ENCODE measurements at regions not wholly inside any gene's neighbourhood (a gene's known extent, or its start where the extent isn't known, plus 50 kb on each side); places are given as distances from the start of the nearest gene placed in this dataset.

DNA sequence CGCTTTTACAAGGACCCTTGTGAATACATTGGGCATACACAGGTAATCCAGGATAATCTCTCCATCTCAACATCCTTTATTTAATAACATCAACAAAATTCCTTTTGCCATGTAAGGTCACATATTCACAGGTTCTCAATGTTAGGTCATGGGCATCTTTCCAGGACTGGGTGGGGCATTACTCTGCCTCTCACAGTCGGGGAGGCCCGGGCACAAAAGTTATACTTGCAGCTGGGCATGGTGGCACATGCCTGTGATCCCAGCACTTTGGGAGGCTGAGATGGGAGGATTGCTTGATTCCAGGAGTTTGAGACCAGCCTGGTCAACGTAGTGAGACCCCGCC, 93.7 kb upstream of the AP1S2 start:
- peaks cover 6% of the 10 kb centered on the region for H3K4me1 ChIP-seq (ENCODE audit: low read depth)
- DNase-seq (ENCODE audit: low read depth in 1 of 2, low spot score in 1 of 2): no peak
- H3K4me3 ChIP-seq: no peak overlapping the region
- H3K9me3 ChIP-seq (ENCODE audit: low read depth): no peaks in the 10 kb centered on the region
- no peak for TF ChIP-seq CTCF (IDR thresholded peaks at IDR 0.05; ENCODE audit: low read depth, low read length)
- H3K36me3 ChIP-seq: no peaks in the 10 kb centered on the region
- H3K27ac ChIP-seq: no peak overlapping the region
- no peaks in the 10 kb centered on the region for H3K27me3 ChIP-seq

DNA sequence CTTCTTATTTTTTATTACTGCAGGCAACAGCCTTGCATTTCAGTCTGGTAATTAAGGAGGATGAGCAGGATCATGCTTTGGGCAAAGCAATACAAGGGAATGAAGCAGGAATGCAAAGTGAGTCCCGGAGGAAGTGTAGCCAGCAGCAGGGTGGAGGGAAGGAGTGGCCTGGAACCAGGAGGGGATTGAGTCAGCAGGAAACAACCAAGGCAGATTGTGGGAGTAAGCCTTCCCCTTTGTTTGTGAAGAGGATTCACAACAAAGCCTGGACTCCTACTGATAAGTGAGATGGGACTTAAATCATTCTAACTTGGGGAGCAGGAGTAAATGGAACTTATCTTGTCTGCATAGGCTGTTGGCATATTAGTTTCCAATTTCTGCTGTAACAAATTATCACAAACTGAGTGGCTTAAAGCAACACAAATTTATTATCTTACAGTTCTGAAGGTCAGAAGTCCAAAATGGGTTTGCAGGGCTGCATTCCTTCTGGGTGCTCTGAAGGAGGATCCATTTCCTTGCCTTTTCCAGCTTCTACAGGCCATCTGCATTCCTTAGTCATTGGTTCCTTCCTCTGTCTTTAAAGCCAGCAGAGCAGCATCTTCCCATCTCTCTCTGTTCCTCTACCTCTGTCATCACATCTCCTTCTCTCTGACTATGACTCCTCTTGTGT, 93.2 kb upstream of the AP1S2 start:
- H3K27me3 ChIP-seq: no peaks in the 10 kb centered on the region
- H3K9me3 ChIP-seq (ENCODE audit: low read depth): no peaks in the 10 kb centered on the region
- no peak overlapping the region for H3K27ac ChIP-seq
- TF ChIP-seq CTCF (IDR thresholded peaks at IDR 0.05; ENCODE audit: low read depth, low read length): no peak
- H3K4me3 ChIP-seq: no peak overlapping the region
- H3K36me3 ChIP-seq: no peaks in the 10 kb centered on the region
- peak in 1 of 2 donors; percentile 61 for DNase-seq (ENCODE audit: low read depth in 1 of 2, low spot score in 1 of 2)
- H3K4me1 ChIP-seq (ENCODE audit: low read depth): peaks cover 6% of the 10 kb centered on the region

DNA sequence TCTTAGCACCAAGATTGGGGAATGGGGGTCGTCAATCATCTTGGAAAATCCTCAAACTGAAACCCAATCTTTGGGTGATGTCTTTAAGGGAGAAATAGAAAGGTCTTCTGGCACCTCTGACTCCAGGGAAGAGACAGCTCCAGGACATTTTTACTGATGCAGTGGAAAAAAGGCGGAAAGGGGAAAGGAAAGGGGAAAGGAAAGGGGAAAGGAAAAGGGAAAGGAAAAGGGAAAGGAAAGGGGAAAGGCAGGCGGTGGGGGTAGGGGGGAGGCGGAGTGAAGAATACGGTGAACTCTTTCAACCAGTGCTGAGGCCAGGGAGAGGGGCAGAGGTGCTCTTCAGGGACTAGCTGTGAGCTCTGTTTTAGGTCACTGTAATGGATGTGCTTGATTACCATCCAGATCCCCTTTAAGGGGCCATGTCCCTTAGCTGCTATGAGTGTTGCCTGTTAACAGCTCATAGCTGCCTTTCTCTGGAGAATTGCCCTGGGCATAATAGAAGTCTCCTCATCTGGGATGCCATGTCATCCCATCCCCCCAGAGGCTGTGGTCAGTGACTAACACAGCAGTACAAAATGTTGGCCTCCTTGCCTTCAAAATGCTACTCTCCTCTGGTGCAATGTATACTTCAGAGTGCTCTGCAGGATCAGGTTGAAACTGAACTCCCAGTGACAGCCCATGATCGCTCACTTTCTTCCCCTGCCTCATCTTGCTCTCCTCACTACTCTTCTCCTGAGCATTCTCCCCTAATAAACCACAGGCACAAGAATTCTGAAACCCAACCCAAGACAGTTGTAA, 92.4 kb upstream of the AP1S2 start:
- TF ChIP-seq CTCF (IDR thresholded peaks at IDR 0.05; ENCODE audit: low read depth, low read length): no peak
- peak in 1 of 2 donors; percentile 75 for DNase-seq (ENCODE audit: low read depth in 1 of 2, low spot score in 1 of 2)
- no peak overlapping the region for H3K27ac ChIP-seq
- no peaks in the 10 kb centered on the region for H3K9me3 ChIP-seq (ENCODE audit: low read depth)
- H3K4me3 ChIP-seq: no peak overlapping the region
- H3K27me3 ChIP-seq: no peaks in the 10 kb centered on the region
- H3K36me3 ChIP-seq: no peaks in the 10 kb centered on the region
- peaks cover 6% of the 10 kb centered on the region for H3K4me1 ChIP-seq (ENCODE audit: low read depth)

GRCh38 chrX:15943391-15943790, 88.8 kb upstream of the AP1S2 start:
- TF ChIP-seq CTCF (IDR thresholded peaks at IDR 0.05; ENCODE audit: low read depth, low read length): no peak
- no peaks in the 10 kb centered on the region for H3K36me3 ChIP-seq
- no peak overlapping the region for H3K4me3 ChIP-seq
- peaks cover 6% of the 10 kb centered on the region for H3K4me1 ChIP-seq (ENCODE audit: low read depth)
- DNase-seq (ENCODE audit: low read depth in 1 of 2, low spot score in 1 of 2): no peak
- H3K27ac ChIP-seq: no peak overlapping the region
- H3K27me3 ChIP-seq: no peaks in the 10 kb centered on the region
- H3K9me3 ChIP-seq (ENCODE audit: low read depth): no peaks in the 10 kb centered on the region

DNA sequence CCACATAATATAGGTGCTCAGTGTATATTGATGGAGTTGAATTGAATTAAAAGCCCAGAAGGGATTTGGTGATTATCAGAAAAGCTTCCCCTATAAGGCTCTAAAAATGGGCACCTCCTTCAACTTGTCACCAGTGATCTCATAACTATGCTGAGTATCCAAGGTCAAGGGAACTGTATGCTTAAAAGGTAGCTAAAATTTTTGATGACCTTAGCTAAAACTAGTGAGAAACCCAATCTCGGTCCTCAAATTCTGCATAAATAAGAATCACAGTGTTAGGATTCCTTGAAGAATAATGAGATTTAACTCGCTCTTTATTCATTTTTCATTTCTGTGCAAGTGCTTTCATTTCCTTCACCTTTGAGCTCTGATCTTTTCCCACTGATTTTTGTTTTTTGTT, 87.7 kb upstream of the AP1S2 start:
- H3K36me3 ChIP-seq: no peaks in the 10 kb centered on the region
- H3K9me3 ChIP-seq (ENCODE audit: low read depth): no peaks in the 10 kb centered on the region
- no peak for TF ChIP-seq CTCF (IDR thresholded peaks at IDR 0.05; ENCODE audit: low read depth, low read length)
- DNase-seq (ENCODE audit: low read depth in 1 of 2, low spot score in 1 of 2): no peak
- H3K27me3 ChIP-seq: no peaks in the 10 kb centered on the region
- no peak overlapping the region for H3K27ac ChIP-seq
- peaks cover 3% of the 10 kb centered on the region for H3K4me1 ChIP-seq (ENCODE audit: low read depth)
- H3K4me3 ChIP-seq: no peak overlapping the region

All from cardiac muscle cell (in vitro differentiated cells and primary cell).